ENCODE measurements at regions not wholly inside any gene's neighbourhood (a gene's known extent, or its start where the extent isn't known, plus 50 kb on each side); places are given as distances from the start of the nearest gene placed in this dataset.

- Histone ChIP-seq H3K4me2 (ENCODE audit: low read length) (no peak overlapping the region), H3K9me3 (ENCODE audit: control insufficient read depth, low read length) (no peaks in the 10 kb centered on the region), H3K27ac (no peak overlapping the region), H3K9ac (no peak overlapping the region), H2AFZ (no peak overlapping the region), H3K36me3 (ENCODE audit: control insufficient read depth, insufficient read depth, low read length) (no peaks in the 10 kb centered on the region), H3K4me3 (ENCODE audit: low read depth, low read length) (no peak overlapping the region), H3K27me3 (ENCODE audit: control insufficient read depth, insufficient read depth, low read length) (no peaks in the 10 kb centered on the region), H3K79me2 (no peaks in the 10 kb centered on the region), H3K4me1 (peaks cover 21% of the 10 kb centered on the region)
- no peak for TF ChIP-seq CTCF (IDR thresholded peaks at IDR 0.05)
Measured at GRCh38 chr3:127041933-127042332, 59.0 kb downstream of the PLXNA1 start.

GRCh38 chr3:127042634-127043033 is 59.7 kb downstream of the PLXNA1 start:
- peak overlapping the region; percentile 23 for H2AFZ ChIP-seq
- no peaks in the 10 kb centered on the region for H3K36me3 ChIP-seq (ENCODE audit: control insufficient read depth, insufficient read depth, low read length)
- H3K4me3 ChIP-seq (ENCODE audit: low read depth, low read length): no peak overlapping the region
- H3K27ac ChIP-seq: peak overlapping the region; percentile 67
- no peak overlapping the region for H3K9ac ChIP-seq
- TF ChIP-seq CTCF (IDR thresholded peaks at IDR 0.05): no peak
- H3K79me2 ChIP-seq: no peaks in the 10 kb centered on the region
- peaks cover 21% of the 10 kb centered on the region for H3K4me1 ChIP-seq
- no peaks in the 10 kb centered on the region for H3K27me3 ChIP-seq (ENCODE audit: control insufficient read depth, insufficient read depth, low read length)
- H3K9me3 ChIP-seq (ENCODE audit: control insufficient read depth, low read length): no peaks in the 10 kb centered on the region
- no peak overlapping the region for H3K4me2 ChIP-seq (ENCODE audit: low read length)

GRCh38 chr3:127043041-127043641 is 60.2 kb downstream of the PLXNA1 start:
- Histone ChIP-seq H2AFZ (peak overlapping the region; percentile 23), H3K27me3 (ENCODE audit: control insufficient read depth, insufficient read depth, low read length) (no peaks in the 10 kb centered on the region), H3K27ac (peak overlapping the region; percentile 67), H3K79me2 (no peaks in the 10 kb centered on the region), H3K4me2 (ENCODE audit: low read length) (peak overlapping the region; percentile 29), H3K4me1 (peaks cover 21% of the 10 kb centered on the region), H3K9ac (no peak overlapping the region), H3K9me3 (ENCODE audit: control insufficient read depth, low read length) (no peaks in the 10 kb centered on the region), H3K4me3 (ENCODE audit: low read depth, low read length) (peak overlapping the region; percentile 2), H3K36me3 (ENCODE audit: control insufficient read depth, insufficient read depth, low read length) (no peaks in the 10 kb centered on the region)
- TF ChIP-seq CTCF (IDR thresholded peaks at IDR 0.05): no peak

- Histone ChIP-seq H3K27me3 (ENCODE audit: control insufficient read depth, insufficient read depth, low read length) (no peaks in the 10 kb centered on the region), H3K79me2 (no peaks in the 10 kb centered on the region), H2AFZ (peak overlapping the region; percentile 23), H3K4me3 (ENCODE audit: low read depth, low read length) (no peak overlapping the region), H3K9ac (no peak overlapping the region), H3K9me3 (ENCODE audit: control insufficient read depth, low read length) (no peaks in the 10 kb centered on the region), H3K4me2 (ENCODE audit: low read length) (peak overlapping the region; percentile 29), H3K4me1 (peaks cover 21% of the 10 kb centered on the region), H3K27ac (peak overlapping the region; percentile 67), H3K36me3 (ENCODE audit: control insufficient read depth, insufficient read depth, low read length) (no peaks in the 10 kb centered on the region)
- TF ChIP-seq CTCF (IDR thresholded peaks at IDR 0.05): no peak
Measured at GRCh38 chr3:127043731-127044510, 61.0 kb downstream of the PLXNA1 start.
